HG03045 (cell line): ENCODE measurements at regions not wholly inside any gene's neighbourhood (a gene's known extent, or its start where the extent isn't known, plus 50 kb on each side); places are given as distances from the start of the nearest gene placed in this dataset.

ENCODE experiments used
- ATAC-seq: cut with Tn5 transposase; IDR thresholded peaks from one replicate; pipeline ENCODE4 v1.9.1; 2021; ENCODE audit warnings: mild to moderate bottlenecking, moderate library complexity; ENCODE audit not compliant: unreplicated experiment

DNA sequence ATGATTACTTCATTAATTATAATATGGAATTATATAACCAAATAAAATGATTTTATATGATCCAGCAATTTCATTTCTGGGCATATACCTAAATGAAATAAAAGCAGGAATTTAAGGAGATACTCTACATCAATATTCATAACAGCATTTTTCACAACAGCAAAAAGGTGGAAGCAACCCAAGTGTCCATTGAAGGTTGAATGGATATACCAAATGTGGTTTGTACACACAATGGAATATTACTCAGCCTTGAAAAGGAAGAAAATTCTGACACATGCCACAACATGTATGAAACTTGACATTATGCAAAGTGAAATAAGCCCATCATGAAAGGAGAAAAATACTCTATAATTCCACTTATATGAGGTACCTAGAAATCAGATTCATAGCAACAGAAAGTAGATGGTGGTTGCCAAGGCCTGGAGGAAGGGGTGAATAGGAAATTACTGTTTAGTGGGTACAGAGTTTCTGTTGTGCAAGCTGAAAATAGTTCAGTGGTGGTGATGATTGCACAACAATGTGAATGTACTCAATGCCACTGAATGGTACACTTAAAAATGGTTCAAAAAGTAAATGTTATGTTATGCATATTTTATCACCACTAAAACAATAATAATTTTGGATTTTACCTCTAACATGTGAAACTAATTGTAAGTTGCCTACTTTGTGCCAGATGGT lies 471.5 kb downstream of the SPRY1 start:
- no peak for ATAC-seq

- ATAC-seq = no peak
Measured at GRCh38 chr4:123869286-123870215, 473.0 kb downstream of the SPRY1 start.

- no peak for ATAC-seq
Measured at GRCh38 chr4:123870216-123870876, 473.8 kb downstream of the SPRY1 start.

- ATAC-seq = no peak
Measured at GRCh38 chr4:123871341-123871740, 474.7 kb downstream of the SPRY1 start.

GRCh38 chr4:123874063-123874462 lies 477.5 kb downstream of the SPRY1 start:
- ATAC-seq = no peak

- ATAC-seq = no peak
Measured at GRCh38 chr4:123876143-123876542, 479.5 kb downstream of the SPRY1 start.

GRCh38 chr4:123876671-123877101 lies 480.1 kb downstream of the SPRY1 start:
- ATAC-seq = no peak

- ATAC-seq = no peak
Measured at GRCh38 chr4:123877551-123877950, 481.0 kb downstream of the SPRY1 start.

- ATAC-seq = no peak
Measured at GRCh38 chr4:123878976-123879375, 482.4 kb downstream of the SPRY1 start.

DNA sequence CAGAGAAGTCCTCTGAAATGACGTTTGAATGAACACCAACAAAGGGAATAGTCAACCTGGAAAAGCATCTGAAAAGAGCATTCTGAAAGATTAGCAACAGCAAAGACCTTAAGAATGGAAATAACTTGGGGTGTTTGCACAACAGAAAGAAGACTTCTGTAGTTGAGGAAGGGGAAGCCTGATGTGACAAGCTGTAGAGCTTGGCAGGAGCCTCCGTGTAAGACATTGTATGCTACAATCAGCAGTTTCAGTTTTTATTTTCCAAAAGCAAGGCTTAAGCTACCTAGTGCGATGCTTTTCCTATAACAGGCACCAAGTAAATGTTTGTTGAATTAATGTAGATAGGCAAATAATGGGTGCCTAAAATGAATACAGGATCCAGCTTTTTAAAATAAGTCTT lies 484.0 kb downstream of the SPRY1 start:
- ATAC-seq = no peak

DNA sequence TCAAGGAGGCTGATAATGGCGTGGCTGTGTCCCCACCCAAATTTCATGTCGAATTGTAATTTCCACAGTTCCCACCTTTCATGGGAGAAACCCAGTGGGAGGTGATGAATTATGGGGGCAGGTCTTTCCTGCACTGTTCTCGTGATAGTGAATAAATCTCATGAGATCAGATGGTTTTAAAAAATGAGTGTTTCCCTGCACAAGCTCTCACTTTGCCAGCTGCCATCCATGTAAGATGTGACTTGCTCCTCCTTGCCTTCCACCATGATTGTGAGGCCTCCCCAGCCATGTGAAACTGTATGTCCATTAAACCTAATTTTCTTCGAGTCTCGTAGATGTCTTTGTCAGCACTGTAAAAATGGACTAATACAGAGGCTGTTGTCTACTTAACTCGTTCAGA lies 488.3 kb downstream of the SPRY1 start:
- ATAC-seq = no peak

GRCh38 chr4:123889507-123889906 lies 492.9 kb downstream of the SPRY1 start:
- ATAC-seq = no peak

- no peak for ATAC-seq
Measured at GRCh38 chr4:123890889-123891288, 494.3 kb downstream of the SPRY1 start.

GRCh38 chr4:123891881-123892280 lies 495.3 kb downstream of the SPRY1 start:
- ATAC-seq = no peak

- no peak for ATAC-seq
Measured at GRCh38 chr4:123892368-123892976, 495.9 kb downstream of the SPRY1 start.

DNA sequence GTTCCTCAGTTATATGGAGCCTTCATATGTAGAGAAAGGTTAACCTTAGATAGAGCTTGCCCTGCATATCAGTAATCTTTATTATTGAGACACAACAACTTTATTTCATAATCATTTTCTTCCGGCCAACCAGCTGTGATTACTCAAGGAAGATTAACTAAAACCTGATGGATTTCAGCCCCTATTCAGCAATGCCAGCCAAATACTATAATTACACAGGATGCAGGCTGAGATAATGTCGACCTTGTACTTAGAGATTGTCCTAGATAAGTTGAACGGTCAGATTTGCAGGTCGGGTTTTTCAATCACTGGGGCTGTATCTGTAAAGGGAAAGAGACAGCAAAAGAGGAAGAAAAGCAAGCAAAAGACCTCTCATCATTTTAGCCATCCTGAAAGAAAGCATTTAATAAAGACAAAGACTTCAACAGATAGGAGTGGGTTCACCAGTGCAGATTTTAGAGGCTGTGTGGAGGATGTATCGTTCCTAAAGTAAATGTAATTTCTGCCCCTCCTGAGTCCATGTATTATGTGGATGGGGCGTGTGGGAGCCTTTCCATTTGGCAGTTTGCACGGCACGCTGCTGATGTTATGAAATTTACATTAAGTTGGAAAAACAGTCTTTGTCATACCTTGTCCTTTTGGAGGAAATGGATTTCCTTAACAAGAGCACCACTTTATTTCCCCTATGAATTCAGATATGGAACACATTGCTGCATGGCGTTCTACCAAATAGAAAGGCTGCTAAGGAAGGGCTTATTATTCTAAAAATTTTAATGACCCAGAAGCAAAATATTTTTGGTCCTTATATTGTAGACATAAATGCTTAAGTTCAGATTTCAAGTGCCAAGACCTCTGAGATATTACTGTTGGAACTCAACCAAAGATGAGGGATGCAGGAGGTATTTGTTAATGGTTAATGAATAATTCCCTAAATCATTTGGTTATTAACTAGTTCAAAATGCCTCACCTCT lies 496.7 kb downstream of the SPRY1 start:
- no peak for ATAC-seq

DNA sequence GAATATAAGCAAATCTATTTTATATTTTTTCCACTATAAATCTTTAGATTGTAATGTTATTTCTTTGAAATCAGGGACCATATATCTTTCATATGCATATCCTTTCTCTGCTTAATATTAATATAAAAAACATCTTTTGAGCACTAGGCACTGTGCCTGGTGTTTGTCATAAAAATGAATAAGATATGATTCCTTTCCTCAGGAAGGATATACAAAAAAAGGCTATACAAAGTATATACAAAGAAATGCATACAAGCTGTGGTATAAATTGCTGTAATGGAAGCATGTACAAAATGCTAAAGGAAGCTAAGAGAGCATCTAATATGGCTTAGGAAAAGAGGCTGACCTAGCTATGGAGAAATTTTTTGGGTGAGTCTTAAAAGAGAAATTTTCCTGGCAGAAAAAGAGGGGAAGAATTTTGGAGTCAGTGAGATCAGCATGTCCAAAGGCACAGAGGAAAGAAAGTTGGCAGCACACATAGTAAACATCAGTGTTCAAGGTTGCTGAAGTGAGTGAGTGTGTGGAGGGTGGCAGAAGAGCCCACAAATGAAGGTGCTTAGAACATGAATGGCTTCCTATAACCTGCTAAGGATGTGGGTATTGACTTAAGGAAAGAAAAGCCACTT lies 500.0 kb downstream of the SPRY1 start:
- no peak for ATAC-seq

- ATAC-seq = no peak
Measured at GRCh38 chr4:123898946-123899666, 502.5 kb downstream of the SPRY1 start.

GRCh38 chr4:123904882-123905281 lies 508.3 kb downstream of the SPRY1 start:
- ATAC-seq = no peak
